ENCODE measurements at regions not wholly inside any gene's neighbourhood (a gene's known extent, or its start where the extent isn't known, plus 50 kb on each side); places are given as distances from the start of the nearest gene placed in this dataset.

DNA sequence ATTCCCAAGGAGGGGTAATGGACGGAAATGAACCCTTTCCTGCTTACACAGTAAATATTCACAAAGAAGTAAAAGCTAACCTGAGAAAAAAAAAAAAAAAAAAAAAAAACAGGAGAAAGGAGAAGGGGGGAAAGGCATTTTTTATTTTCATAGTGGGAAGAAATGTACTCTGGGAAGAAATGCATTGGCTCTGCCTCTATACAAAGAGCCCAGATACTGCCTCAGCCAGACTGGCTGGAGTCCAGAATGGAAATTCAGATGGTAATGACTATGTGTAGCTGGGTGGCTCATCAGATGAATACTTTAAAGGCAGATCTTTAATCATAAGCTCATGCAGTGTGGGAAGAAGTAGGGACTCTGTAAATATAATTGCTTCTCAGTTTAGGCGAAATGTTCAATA lies 124.9 kb upstream of the ZNF608 start:
- H3K27ac ChIP-seq (ENCODE audit: low read length) = no peak overlapping the region
- peak; percentile 82 for DNase-seq
- WGBS (ENCODE audit: insufficient coverage) = no CpG with 5 or more reads among the region's 2 CpGs
- H3K9me3 ChIP-seq (replicated peaks; ENCODE audit: control insufficient read depth, low read depth, low read length) = no peaks in the 10 kb centered on the region
- H3K36me3 ChIP-seq (ENCODE audit: control insufficient read depth, insufficient read depth, low read length) = no peaks in the 10 kb centered on the region
- H3K4me1 ChIP-seq (ENCODE audit: control insufficient read depth, insufficient read depth, low read length) = peaks cover 8% of the 10 kb centered on the region
- no peak overlapping the region for H3K4me3 ChIP-seq (ENCODE audit: low read length)
- H3K27me3 ChIP-seq (ENCODE audit: control insufficient read depth, insufficient read depth, low read length) = no peaks in the 10 kb centered on the region

DNA sequence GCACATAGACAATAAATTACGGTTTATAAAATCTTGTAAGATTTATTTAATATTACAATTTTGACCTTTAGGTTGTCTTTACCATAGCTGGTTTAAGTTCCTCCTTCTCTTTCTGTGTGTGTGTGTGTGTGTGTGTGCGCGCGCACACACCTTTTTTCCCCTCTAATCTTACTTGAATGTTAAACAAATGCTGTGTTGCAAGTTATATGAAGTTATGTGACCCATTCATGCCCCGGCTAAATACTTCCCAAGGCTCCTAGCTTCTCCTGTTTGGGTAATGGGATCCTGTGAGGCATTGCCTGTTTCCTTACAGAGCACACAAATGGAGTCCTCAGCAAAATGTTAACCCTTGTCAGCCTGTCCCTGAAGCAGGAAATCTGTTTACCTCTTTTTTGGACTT lies 125.6 kb upstream of the ZNF608 start:
- no peaks in the 10 kb centered on the region for H3K36me3 ChIP-seq (ENCODE audit: control insufficient read depth, insufficient read depth, low read length)
- no peak overlapping the region for H3K4me3 ChIP-seq (ENCODE audit: low read length)
- no peak overlapping the region for H3K27ac ChIP-seq (ENCODE audit: low read length)
- H3K9me3 ChIP-seq (replicated peaks; ENCODE audit: control insufficient read depth, low read depth, low read length) = no peaks in the 10 kb centered on the region
- H3K4me1 ChIP-seq (ENCODE audit: control insufficient read depth, insufficient read depth, low read length) = peaks cover 8% of the 10 kb centered on the region
- WGBS (ENCODE audit: insufficient coverage) = no CpG with 5 or more reads among the region's 5 CpGs
- H3K27me3 ChIP-seq (ENCODE audit: control insufficient read depth, insufficient read depth, low read length) = no peaks in the 10 kb centered on the region
- no peak for DNase-seq

DNA sequence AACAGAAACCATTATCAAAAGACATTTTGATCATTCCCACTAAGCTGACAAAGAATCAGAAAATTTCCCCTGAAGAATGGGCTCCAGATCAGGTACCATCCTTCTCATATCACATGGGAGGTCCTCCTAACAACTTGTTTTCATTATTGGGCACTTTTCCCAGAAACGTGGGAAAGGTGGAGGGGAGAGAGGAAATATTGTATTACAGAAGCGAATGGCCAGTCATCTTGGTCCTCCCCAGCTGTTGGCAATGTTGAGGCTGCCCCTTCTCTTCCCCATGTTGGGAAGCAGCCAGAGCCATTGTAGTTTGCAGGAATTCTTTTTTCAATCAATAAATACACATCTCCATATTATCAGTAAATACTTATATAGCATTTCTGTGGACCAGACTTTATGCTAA lies 126.2 kb upstream of the ZNF608 start:
- Histone ChIP-seq H3K27ac (ENCODE audit: low read length) (no peak overlapping the region), H3K4me1 (ENCODE audit: control insufficient read depth, insufficient read depth, low read length) (peaks cover 13% of the 10 kb centered on the region), H3K27me3 (ENCODE audit: control insufficient read depth, insufficient read depth, low read length) (no peaks in the 10 kb centered on the region), H3K36me3 (ENCODE audit: control insufficient read depth, insufficient read depth, low read length) (no peaks in the 10 kb centered on the region), H3K4me3 (ENCODE audit: low read length) (no peak overlapping the region), H3K9me3 (replicated peaks; ENCODE audit: control insufficient read depth, low read depth, low read length) (no peaks in the 10 kb centered on the region)
- no CpG with 5 or more reads among the region's 2 CpGs for WGBS (ENCODE audit: insufficient coverage)
- no peak for DNase-seq

- DNase-seq = no peak
- H3K9me3 ChIP-seq (replicated peaks; ENCODE audit: control insufficient read depth, low read depth, low read length) = no peaks in the 10 kb centered on the region
- no peaks in the 10 kb centered on the region for H3K27me3 ChIP-seq (ENCODE audit: control insufficient read depth, insufficient read depth, low read length)
- H3K4me3 ChIP-seq (ENCODE audit: low read length) = no peak overlapping the region
- H3K4me1 ChIP-seq (ENCODE audit: control insufficient read depth, insufficient read depth, low read length) = peaks cover 14% of the 10 kb centered on the region
- no peak overlapping the region for H3K27ac ChIP-seq (ENCODE audit: low read length)
- H3K36me3 ChIP-seq (ENCODE audit: control insufficient read depth, insufficient read depth, low read length) = no peaks in the 10 kb centered on the region
Observed at GRCh38 chr5:124873188-124873587, 126.7 kb upstream of the ZNF608 start.

GRCh38 chr5:124873713-124874112 lies 127.3 kb upstream of the ZNF608 start:
- Histone ChIP-seq H3K4me1 (ENCODE audit: control insufficient read depth, insufficient read depth, low read length) (peaks cover 15% of the 10 kb centered on the region), H3K36me3 (ENCODE audit: control insufficient read depth, insufficient read depth, low read length) (no peaks in the 10 kb centered on the region), H3K9me3 (replicated peaks; ENCODE audit: control insufficient read depth, low read depth, low read length) (no peaks in the 10 kb centered on the region), H3K4me3 (ENCODE audit: low read length) (no peak overlapping the region), H3K27me3 (ENCODE audit: control insufficient read depth, insufficient read depth, low read length) (no peaks in the 10 kb centered on the region), H3K27ac (ENCODE audit: low read length) (no peak overlapping the region)
- no CpG with 5 or more reads among the region's 3 CpGs for WGBS (ENCODE audit: insufficient coverage)
- DNase-seq = no peak

- no CpG with 5 or more reads among the region's 1 CpG for WGBS (ENCODE audit: insufficient coverage)
- Histone ChIP-seq H3K27ac (ENCODE audit: low read length) (no peak overlapping the region), H3K27me3 (ENCODE audit: control insufficient read depth, insufficient read depth, low read length) (no peaks in the 10 kb centered on the region), H3K4me1 (ENCODE audit: control insufficient read depth, insufficient read depth, low read length) (peaks cover 13% of the 10 kb centered on the region), H3K4me3 (ENCODE audit: low read length) (no peak overlapping the region), H3K9me3 (replicated peaks; ENCODE audit: control insufficient read depth, low read depth, low read length) (no peaks in the 10 kb centered on the region), H3K36me3 (ENCODE audit: control insufficient read depth, insufficient read depth, low read length) (no peaks in the 10 kb centered on the region)
- no peak for DNase-seq
Observed at GRCh38 chr5:124876566-124876965, 130.1 kb upstream of the ZNF608 start.

DNA sequence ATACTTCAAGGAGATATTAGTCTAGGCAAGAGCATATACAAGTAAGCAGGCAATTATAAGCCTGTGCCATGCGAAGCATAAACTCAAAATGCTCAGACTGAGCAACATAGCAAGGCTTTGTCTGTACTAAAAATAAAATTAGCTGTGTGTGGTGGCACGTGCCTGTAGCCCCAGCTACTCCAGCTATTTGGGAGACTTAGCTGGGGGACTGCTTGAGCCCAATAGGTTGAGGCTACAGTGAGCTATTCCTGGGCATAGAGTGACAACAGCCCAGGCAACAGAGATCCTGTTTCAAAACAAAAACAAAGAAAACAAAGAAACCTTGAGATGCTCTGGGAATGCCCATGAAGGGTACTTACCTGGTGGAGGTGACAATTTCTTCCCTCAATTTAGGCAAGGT lies 130.5 kb upstream of the ZNF608 start:
- WGBS (ENCODE audit: insufficient coverage) = 75% methylated on average over 2 of the region's 2 CpGs
- Histone ChIP-seq H3K4me3 (ENCODE audit: low read length) (no peak overlapping the region), H3K36me3 (ENCODE audit: control insufficient read depth, insufficient read depth, low read length) (no peaks in the 10 kb centered on the region), H3K27me3 (ENCODE audit: control insufficient read depth, insufficient read depth, low read length) (no peaks in the 10 kb centered on the region), H3K4me1 (ENCODE audit: control insufficient read depth, insufficient read depth, low read length) (peaks cover 13% of the 10 kb centered on the region), H3K9me3 (replicated peaks; ENCODE audit: control insufficient read depth, low read depth, low read length) (no peaks in the 10 kb centered on the region), H3K27ac (ENCODE audit: low read length) (peak overlapping the region; percentile 4)
- no peak for DNase-seq

DNA sequence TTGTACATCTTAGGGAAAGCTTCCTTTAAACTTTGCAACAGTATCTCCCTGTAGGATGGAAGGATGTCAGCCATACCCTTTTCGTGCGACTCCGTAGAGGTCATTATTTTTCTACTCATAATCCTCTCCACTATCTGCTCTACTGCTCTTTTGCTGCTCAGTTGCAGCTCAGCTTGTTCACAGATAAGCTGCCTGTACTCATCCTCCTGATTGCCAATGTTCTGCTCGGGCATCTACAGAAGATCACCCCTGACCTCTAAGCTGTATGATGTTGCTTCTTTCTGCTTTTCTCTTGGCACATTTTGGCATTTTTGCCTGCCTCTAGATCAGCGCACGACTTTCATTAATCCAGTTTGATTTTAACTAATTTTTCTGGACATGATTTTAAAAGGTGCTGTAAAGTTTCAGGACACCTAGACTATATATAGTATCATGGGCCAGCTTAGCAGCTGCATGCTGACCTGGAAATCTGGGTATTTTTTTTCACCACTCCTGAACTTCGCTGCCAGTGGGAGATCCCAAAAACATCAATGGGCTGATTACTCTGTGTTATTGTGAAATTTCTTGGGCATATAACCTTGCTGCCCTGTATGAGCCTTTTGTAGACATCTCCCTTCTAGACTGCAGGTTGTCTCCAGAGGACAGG lies 131.2 kb upstream of the ZNF608 start:
- WGBS (ENCODE audit: insufficient coverage) = 95% methylated on average over 2 of the region's 7 CpGs

GRCh38 chr5:124878583-124879342 lies 132.3 kb upstream of the ZNF608 start:
- H3K36me3 ChIP-seq (ENCODE audit: control insufficient read depth, insufficient read depth, low read length) = no peaks in the 10 kb centered on the region
- H3K4me3 ChIP-seq (ENCODE audit: low read length) = no peak overlapping the region
- H3K4me1 ChIP-seq (ENCODE audit: control insufficient read depth, insufficient read depth, low read length) = peaks cover 11% of the 10 kb centered on the region
- H3K27me3 ChIP-seq (ENCODE audit: control insufficient read depth, insufficient read depth, low read length) = no peaks in the 10 kb centered on the region
- DNase-seq = no peak
- 100% methylated on average over 2 of the region's 5 CpGs for WGBS (ENCODE audit: insufficient coverage)
- H3K27ac ChIP-seq (ENCODE audit: low read length) = no peak overlapping the region
- no peaks in the 10 kb centered on the region for H3K9me3 ChIP-seq (replicated peaks; ENCODE audit: control insufficient read depth, low read depth, low read length)

More for the DNA sequence above, 131.2 kb upstream of the ZNF608 start:
- DNase-seq = no peak
- Histone ChIP-seq H3K36me3 (ENCODE audit: control insufficient read depth, insufficient read depth, low read length) (no peaks in the 10 kb centered on the region), H3K4me3 (ENCODE audit: low read length) (no peak overlapping the region), H3K4me1 (ENCODE audit: control insufficient read depth, insufficient read depth, low read length) (peaks cover 9% of the 10 kb centered on the region), H3K9me3 (replicated peaks; ENCODE audit: control insufficient read depth, low read depth, low read length) (no peaks in the 10 kb centered on the region), H3K27ac (ENCODE audit: low read length) (peak overlapping the region; percentile 17), H3K27me3 (ENCODE audit: control insufficient read depth, insufficient read depth, low read length) (no peaks in the 10 kb centered on the region)

GRCh38 chr5:124880903-124881697 lies 134.7 kb upstream of the ZNF608 start:
- H3K27me3 ChIP-seq (ENCODE audit: control insufficient read depth, insufficient read depth, low read length) = no peaks in the 10 kb centered on the region
- H3K36me3 ChIP-seq (ENCODE audit: control insufficient read depth, insufficient read depth, low read length) = no peaks in the 10 kb centered on the region
- DNase-seq = peak; percentile 73
- no peak overlapping the region for H3K27ac ChIP-seq (ENCODE audit: low read length)
- WGBS (ENCODE audit: insufficient coverage) = 90% methylated on average over 7 of the region's 10 CpGs
- H3K9me3 ChIP-seq (replicated peaks; ENCODE audit: control insufficient read depth, low read depth, low read length) = peaks cover 2% of the 10 kb centered on the region
- H3K4me1 ChIP-seq (ENCODE audit: control insufficient read depth, insufficient read depth, low read length) = peaks cover 11% of the 10 kb centered on the region
- H3K4me3 ChIP-seq (ENCODE audit: low read length) = no peak overlapping the region
